H1 (cell line): ENCODE measurements at regions not wholly inside any gene's neighbourhood (a gene's known extent, or its start where the extent isn't known, plus 50 kb on each side); places are given as distances from the start of the nearest gene placed in this dataset.

Experiments
- CHD2 ChIP-seq: IDR thresholded peaks from 2 replicates; pipeline ENCODE4 v1.6.1; 2012; ENCODE audit warnings: low read length, improper control_type of control experiment
- SIX5 ChIP-seq: IDR thresholded peaks from 2 replicates; pipeline ENCODE4 v1.6.1; 2011; ENCODE audit warnings: mild to moderate bottlenecking, low read depth, low read length

DNA sequence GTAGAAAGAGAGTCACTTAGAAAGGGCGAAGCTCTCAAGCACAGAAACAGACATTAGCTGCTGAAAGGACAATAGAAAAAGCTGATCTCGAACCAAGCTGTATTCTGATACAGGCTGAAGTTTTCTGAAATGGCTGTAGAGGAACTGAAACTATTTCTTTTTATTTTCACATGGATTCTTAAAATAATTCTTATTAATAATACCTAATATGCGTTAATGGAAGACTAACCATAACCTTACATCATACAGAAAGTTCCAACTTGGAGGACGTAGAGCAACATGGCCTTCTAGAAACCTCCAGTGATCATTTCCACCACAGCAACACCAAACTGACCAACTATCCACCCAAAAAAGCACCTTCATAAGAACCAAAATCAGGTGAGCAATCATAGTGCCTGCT, 52.8 kb upstream of the ACADM start (continued):
- TF ChIP-seq CHD2 (no peak), SIX5 (no peak)
- TF ChIP-seq, all 59 proteins: peak for 0
